Breast epithelium (tissue), 3 donors: ENCODE measurements at regions not wholly inside any gene's neighbourhood (a gene's known extent, or its start where the extent isn't known, plus 50 kb on each side); places are given as distances from the start of the nearest gene placed in this dataset.

Source experiments
- CTCF ChIP-seq, 3 donors: fragments of 450-650 bp; IDR thresholded peaks; one replicate each; pipeline ENCODE4 v1.5.1; 2016 to 2017; ENCODE audit warnings: antibody characterized with exemption in 3 of 3, mild to moderate bottlenecking in 3 of 3, moderate library complexity in 3 of 3
- POLR2A ChIP-seq: fragments of 450-650 bp; IDR thresholded peaks from one replicate; pipeline ENCODE4 v1.6.1; 2016; ENCODE audit warnings: antibody characterized with exemption, mild to moderate bottlenecking, moderate library complexity
- POLR2AphosphoS5 ChIP-seq, 3 donors: sonication (generic); formaldehyde crosslinking; IDR thresholded peaks; one replicate each; pipeline ENCODE4 v1.6.1; 2017; ENCODE audit warnings: antibody characterized with exemption in 3 of 3

GRCh38 chr9:29717631-29718030 lies 2144.3 kb upstream of the C9orf72 start:
- no peak for TF ChIP-seq POLR2A
- no peak for TF ChIP-seq CTCF (IDR thresholded peaks at IDR 0.05)
- no peak for TF ChIP-seq POLR2AphosphoS5 (IDR thresholded peaks at IDR 0.05)
